Gastroesophageal sphincter (tissue), 4 donors: ENCODE measurements at regions not wholly inside any gene's neighbourhood (a gene's known extent, or its start where the extent isn't known, plus 50 kb on each side); places are given as distances from the start of the nearest gene placed in this dataset.
"Not testable (repeated sequence)": the region's sequence is repeated elsewhere in the genome, so short reads cannot be mapped to it uniquely, and the experiment has no call there.

Experiments
- ATAC-seq: fragments of 150-250 bp; one replicate; pipeline ENCODE4 v1.9.1; 2016; ENCODE audit warnings: mild to moderate bottlenecking, moderate library complexity
- H3K27ac ChIP-seq, 4 donors: fragments of 200-600 bp; sonication (generic) in 3 of 4; 1 replicate in 3 of 4; 2 replicates in 1 of 4; pipeline ENCODE4 v1.5.1; 2016 to 2019
- H3K27me3 ChIP-seq: fragments of 200-600 bp; sonication (generic); one replicate; pipeline ENCODE4 v1.5.1; 2019
- H3K36me3 ChIP-seq, 2 donors: fragments of 200-600 bp; sonication (generic); one replicate each; pipeline ENCODE4 v1.5.1; 2019; ENCODE audit warnings: control low read depth in 1 of 2
- H3K4me1 ChIP-seq, 3 donors: fragments of 200-600 bp; sonication (generic); 1 replicate in 2 of 3; 2 replicates in 1 of 3; pipeline ENCODE4 v1.5.1; 2016 to 2019; ENCODE audit warnings: control low read depth in 2 of 3
- H3K4me3 ChIP-seq, 2 donors: fragments of 200-600 bp; sonication (generic); one replicate each; pipeline ENCODE4 v1.5.1; 2019; ENCODE audit warnings: mild to moderate bottlenecking in 1 of 2, moderate library complexity in 1 of 2
- H3K9me3 ChIP-seq, 3 donors: fragments of 200-600 bp; sonication (generic); one replicate each; pipeline ENCODE4 v1.5.1; 2017 to 2019; ENCODE audit warnings: control low read depth in 2 of 3
- EP300 ChIP-seq: sonication (generic); formaldehyde crosslinking; IDR thresholded peaks from one replicate; pipeline ENCODE4 v1.6.1; 2017; ENCODE audit warnings: antibody characterized with exemption, mild to moderate bottlenecking
- POLR2A ChIP-seq, 2 donors: fragments of 450-650 bp; IDR thresholded peaks; one replicate each; pipeline ENCODE4 v1.6.1; 2017; ENCODE audit warnings: antibody characterized with exemption in 2 of 2, mild to moderate bottlenecking in 2 of 2, moderate library complexity in 1 of 2
- POLR2AphosphoS5 ChIP-seq: sonication (generic); formaldehyde crosslinking; IDR thresholded peaks from one replicate; pipeline ENCODE4 v1.6.1; 2017; ENCODE audit warnings: antibody characterized with exemption
- WGBS, 2 donors: methylation state at CpG; one replicate each; pipeline ENCODE4 v1.1.5; 2018; ENCODE audit warnings: low coverage in 1 of 2; 5-methylcytosine and 5-hydroxymethylcytosine counted together
- TF ChIP-seq, protein P1 (sequence below), 4 experiments: fragments of 200-600 bp in 2 of 4; fragments of 450-650 bp in 2 of 4; sonication (generic) in 1 of 4; IDR thresholded peaks; one replicate each; pipeline ENCODE4 v1.5.1; 2017 to 2019; ENCODE audit warnings: antibody characterized with exemption in 4 of 4, mild to moderate bottlenecking in 2 of 4, moderate library complexity in 2 of 4

DNA sequence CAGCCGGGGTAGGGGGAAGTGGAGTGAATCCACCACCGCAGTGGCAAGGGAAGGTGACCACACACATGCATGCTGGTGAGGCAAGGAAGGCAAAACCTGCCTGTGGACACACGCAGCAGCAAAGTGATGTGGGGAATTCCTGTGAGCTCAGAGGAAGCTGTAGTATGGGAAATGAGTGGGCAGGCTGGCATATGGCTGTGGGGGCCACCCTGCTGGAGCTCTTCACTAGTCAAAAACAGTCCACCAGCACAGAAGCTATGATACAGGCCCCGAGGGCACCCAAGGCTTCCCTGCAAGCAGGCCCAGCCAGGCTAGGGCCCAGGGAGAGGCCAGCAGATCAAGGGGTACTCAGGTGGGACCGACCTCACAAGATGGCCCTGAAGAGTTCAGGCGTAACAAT is 239.1 kb downstream of the CHM start:
- H3K36me3 ChIP-seq, result no peaks in the 10 kb centered on the region
- peaks cover 0 to 10% (median 0%) of the 10 kb centered on the region in 3 donors for H3K9me3 ChIP-seq
- H3K4me1 ChIP-seq, result no peaks in the 10 kb centered on the region
- WGBS, 2 donors, result 58% methylated on average over 2 of the region's 6 CpGs; no CpG with 5 or more reads in 1 of the 2 donors
- TF ChIP-seq POLR2A (IDR thresholded peaks at IDR 0.05) (no peak), POLR2AphosphoS5 (no peak)
- TF ChIP-seq, protein P1, sequence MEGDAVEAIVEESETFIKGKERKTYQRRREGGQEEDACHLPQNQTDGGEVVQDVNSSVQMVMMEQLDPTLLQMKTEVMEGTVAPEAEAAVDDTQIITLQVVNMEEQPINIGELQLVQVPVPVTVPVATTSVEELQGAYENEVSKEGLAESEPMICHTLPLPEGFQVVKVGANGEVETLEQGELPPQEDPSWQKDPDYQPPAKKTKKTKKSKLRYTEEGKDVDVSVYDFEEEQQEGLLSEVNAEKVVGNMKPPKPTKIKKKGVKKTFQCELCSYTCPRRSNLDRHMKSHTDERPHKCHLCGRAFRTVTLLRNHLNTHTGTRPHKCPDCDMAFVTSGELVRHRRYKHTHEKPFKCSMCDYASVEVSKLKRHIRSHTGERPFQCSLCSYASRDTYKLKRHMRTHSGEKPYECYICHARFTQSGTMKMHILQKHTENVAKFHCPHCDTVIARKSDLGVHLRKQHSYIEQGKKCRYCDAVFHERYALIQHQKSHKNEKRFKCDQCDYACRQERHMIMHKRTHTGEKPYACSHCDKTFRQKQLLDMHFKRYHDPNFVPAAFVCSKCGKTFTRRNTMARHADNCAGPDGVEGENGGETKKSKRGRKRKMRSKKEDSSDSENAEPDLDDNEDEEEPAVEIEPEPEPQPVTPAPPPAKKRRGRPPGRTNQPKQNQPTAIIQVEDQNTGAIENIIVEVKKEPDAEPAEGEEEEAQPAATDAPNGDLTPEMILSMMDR (IDR thresholded peaks at IDR 0.05), result no peak
- H3K27me3 ChIP-seq, result no peaks in the 10 kb centered on the region
- no peak overlapping the region for H3K4me3 ChIP-seq
- H3K27ac ChIP-seq, result no peak overlapping the region
- no peak for ATAC-seq

GRCh38 chrX:85772391-85772790 is 275.0 kb downstream of the CHM start:
- H3K36me3 ChIP-seq, H3K9me3 ChIP-seq, ATAC-seq, H3K27me3 ChIP-seq, H3K27ac ChIP-seq, H3K4me1 ChIP-seq, H3K4me3 ChIP-seq: not testable (repeated sequence)
- 80% methylated on average over 1 of the region's 8 CpGs; no CpG with 5 or more reads in 1 of the 2 donors for whole genome bisulfite sequencing, 2 donors

- WGBS, 2 donors, result 63 to 66% methylated on average over 3 of the region's 3 CpGs
- no peak overlapping the region for H3K4me3 ChIP-seq
- H3K36me3 ChIP-seq, result no peaks in the 10 kb centered on the region
- H3K4me1 ChIP-seq, result no peaks in the 10 kb centered on the region
- TF ChIP-seq POLR2AphosphoS5 (no peak), POLR2A (IDR thresholded peaks at IDR 0.05) (no peak), EP300 (no peak)
- TF ChIP-seq, protein P1 (IDR thresholded peaks at IDR 0.05), result no peak
- ATAC-seq, result no peak
- H3K9me3 ChIP-seq, result no peaks in the 10 kb centered on the region
- H3K27me3 ChIP-seq, result no peaks in the 10 kb centered on the region
- H3K27ac ChIP-seq, result no peak overlapping the region
Measured at GRCh38 chrX:85765651-85766050, 281.7 kb downstream of the CHM start.

DNA sequence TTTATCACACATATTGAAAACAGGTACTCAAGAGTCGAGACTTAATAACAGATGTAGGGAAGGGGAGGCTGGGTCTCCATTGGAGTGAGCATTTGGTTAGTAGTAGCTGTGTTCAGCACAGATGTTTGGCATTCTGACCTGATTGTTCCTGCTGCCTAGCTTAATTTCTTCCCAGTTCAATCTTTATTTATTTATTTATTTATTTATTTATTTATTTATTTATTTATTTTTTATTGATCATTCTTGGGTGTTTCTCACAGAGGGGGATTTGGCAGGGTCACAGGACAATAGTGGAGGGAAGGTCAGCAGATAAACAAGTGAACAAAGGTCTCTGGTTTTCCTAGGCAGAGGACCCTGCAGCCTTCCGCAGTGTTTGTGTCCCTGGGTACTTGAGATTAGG is 324.3 kb downstream of the CHM start:
- not testable (repeated sequence) for ATAC-seq, H3K27me3 ChIP-seq, H3K27ac ChIP-seq, H3K4me3 ChIP-seq, H3K4me1 ChIP-seq, H3K9me3 ChIP-seq, H3K36me3 ChIP-seq
- 60% methylated on average over 1 of the region's 2 CpGs; no CpG with 5 or more reads in 1 of the 2 donors for WGBS, 2 donors

GRCh38 chrX:85703233-85703632 is 323.8 kb upstream of the POF1B start:
- not testable (repeated sequence) for ATAC-seq, H3K4me3 ChIP-seq, H3K9me3 ChIP-seq, H3K4me1 ChIP-seq, H3K36me3 ChIP-seq, H3K27ac ChIP-seq, H3K27me3 ChIP-seq
- 83 to 86% methylated on average over 1 of the region's 1 CpG for WGBS, 2 donors

- Histone ChIP-seq H3K27me3 (no peaks in the 10 kb centered on the region), H3K4me3 (no peak overlapping the region), H3K27ac (no peak overlapping the region), H3K4me1 (no peaks in the 10 kb centered on the region), H3K9me3 (no peaks in the 10 kb centered on the region), H3K36me3 (no peaks in the 10 kb centered on the region)
- TF ChIP-seq, protein P1 (IDR thresholded peaks at IDR 0.05), result no peak
- TF ChIP-seq POLR2AphosphoS5, result no peak
- no peak for TF ChIP-seq POLR2A (IDR thresholded peaks at IDR 0.05)
- no peak for TF ChIP-seq EP300
- WGBS, 2 donors, result no CpG with 5 or more reads among the region's 5 CpGs
- ATAC-seq, result no peak
Measured at GRCh38 chrX:85698921-85699320, 319.5 kb upstream of the POF1B start.

GRCh38 chrX:85685843-85686242 is 306.4 kb upstream of the POF1B start:
- no peak overlapping the region for H3K27ac ChIP-seq
- no peaks in the 10 kb centered on the region for H3K4me1 ChIP-seq
- WGBS, 2 donors, result no CpG with 5 or more reads among the region's 5 CpGs
- H3K4me3 ChIP-seq, result no peak overlapping the region
- no peaks in the 10 kb centered on the region for H3K27me3 ChIP-seq
- ATAC-seq, result no peak
- no peaks in the 10 kb centered on the region for H3K9me3 ChIP-seq
- TF ChIP-seq POLR2AphosphoS5, result no peak
- TF ChIP-seq, protein P1 (IDR thresholded peaks at IDR 0.05), result no peak
- TF ChIP-seq POLR2A (IDR thresholded peaks at IDR 0.05), result no peak
- TF ChIP-seq EP300, result no peak
- H3K36me3 ChIP-seq, result no peaks in the 10 kb centered on the region
